Right atrium auricular region (tissue), 2 donors: ENCODE measurements at regions not wholly inside any gene's neighbourhood (a gene's known extent, or its start where the extent isn't known, plus 50 kb on each side); places are given as distances from the start of the nearest gene placed in this dataset.

Experiments
- DNase-seq: peaks from one replicate; pipeline ENCODE4 v3.0.0-alpha.2; 2019; ENCODE audit warnings: low spot score
- H3K27ac ChIP-seq, 2 donors: fragments of 200-600 bp; sonication (generic); 1 replicate in 1 of 2; 2 replicates in 1 of 2; pipeline ENCODE4 v1.5.1; 2016 to 2019
- H3K27me3 ChIP-seq, 2 donors: fragments of 200-600 bp; sonication (generic); one replicate each; pipeline versions ENCODE4 v1.5.1 to v1.6.0; 2017 to 2019
- H3K36me3 ChIP-seq: fragments of 200-600 bp; sonication (generic); one replicate; pipeline ENCODE4 v1.5.1; 2016
- H3K4me1 ChIP-seq, 2 donors: fragments of 200-600 bp; sonication (generic); one replicate each; pipeline versions ENCODE4 v1.5.1 to v1.6.0; 2017 to 2019
- H3K4me3 ChIP-seq, 2 donors: fragments of 200-600 bp; sonication (generic); 1 replicate in 1 of 2; 2 replicates in 1 of 2; pipeline ENCODE4 v1.5.1; 2017 to 2019; ENCODE audit warnings: mild to moderate bottlenecking in 1 of 2, moderate library complexity in 1 of 2
- H3K9me3 ChIP-seq, 2 donors: fragments of 200-600 bp; sonication (generic); one replicate each; pipeline ENCODE4 v1.5.1; 2019
- CTCF ChIP-seq, 2 donors: fragments of 200-600 bp; sonication (generic); IDR thresholded peaks; one replicate each; pipeline ENCODE4 v1.5.1; 2019; ENCODE audit warnings: antibody characterized with exemption in 2 of 2

- H3K9me3 ChIP-seq = no peaks in the 10 kb centered on the region
- no peak for DNase-seq
- peaks cover 0 to 6% of the 10 kb centered on the region in 2 donors for H3K4me1 ChIP-seq
- H3K27ac ChIP-seq = no peak overlapping the region
- no peak for TF ChIP-seq CTCF (IDR thresholded peaks at IDR 0.05)
- no peak overlapping the region for H3K4me3 ChIP-seq
- no peaks in the 10 kb centered on the region for H3K36me3 ChIP-seq
- no peaks in the 10 kb centered on the region for H3K27me3 ChIP-seq
Measured at GRCh38 chr9:91143162-91143561, 218.6 kb downstream of the AUH start.

GRCh38 chr9:91143642-91144041 is 218.1 kb downstream of the AUH start:
- H3K27ac ChIP-seq = no peak overlapping the region
- no peaks in the 10 kb centered on the region for H3K27me3 ChIP-seq
- no peak overlapping the region for H3K4me3 ChIP-seq
- no peak for DNase-seq
- no peaks in the 10 kb centered on the region for H3K9me3 ChIP-seq
- peaks cover 0 to 6% of the 10 kb centered on the region in 2 donors for H3K4me1 ChIP-seq
- no peaks in the 10 kb centered on the region for H3K36me3 ChIP-seq
- no peak for TF ChIP-seq CTCF (IDR thresholded peaks at IDR 0.05)

- TF ChIP-seq CTCF (IDR thresholded peaks at IDR 0.05) = no peak
- H3K36me3 ChIP-seq = no peaks in the 10 kb centered on the region
- no peak overlapping the region for H3K27ac ChIP-seq
Measured at GRCh38 chr9:91144769-91145168, 216.9 kb downstream of the AUH start.

GRCh38 chr9:91145496-91145895 is 216.2 kb downstream of the AUH start:
- no peak for TF ChIP-seq CTCF (IDR thresholded peaks at IDR 0.05)

More at GRCh38 chr9:91144769-91145168, 216.9 kb downstream of the AUH start:
- H3K27me3 ChIP-seq = no peaks in the 10 kb centered on the region
- DNase-seq = no peak
- H3K4me1 ChIP-seq = peaks cover 0 to 6% of the 10 kb centered on the region in 2 donors
- no peaks in the 10 kb centered on the region for H3K9me3 ChIP-seq
- H3K4me3 ChIP-seq = no peak overlapping the region

GRCh38 chr9:91146391-91147019 is 215.2 kb downstream of the AUH start:
- no peak for TF ChIP-seq CTCF (IDR thresholded peaks at IDR 0.05)
- Histone ChIP-seq H3K4me3 (no peak overlapping the region), H3K9me3 (no peaks in the 10 kb centered on the region), H3K36me3 (no peaks in the 10 kb centered on the region), H3K27ac (no peak overlapping the region), H3K27me3 (no peaks in the 10 kb centered on the region), H3K4me1 (peaks cover 0 to 6% of the 10 kb centered on the region in 2 donors)
- no peak for DNase-seq

More at GRCh38 chr9:91145496-91145895, 216.2 kb downstream of the AUH start:
- no peak overlapping the region for H3K27ac ChIP-seq
- H3K27me3 ChIP-seq = no peaks in the 10 kb centered on the region
- no peak overlapping the region for H3K4me3 ChIP-seq
- no peak for DNase-seq
- no peaks in the 10 kb centered on the region for H3K36me3 ChIP-seq
- H3K9me3 ChIP-seq = no peaks in the 10 kb centered on the region
- H3K4me1 ChIP-seq = peaks cover 0 to 6% of the 10 kb centered on the region in 2 donors
